ENCODE measurements at regions not wholly inside any gene's neighbourhood (a gene's known extent, or its start where the extent isn't known, plus 50 kb on each side); places are given as distances from the start of the nearest gene placed in this dataset.
"Not testable (repeated sequence)": the region's sequence is repeated elsewhere in the genome, so short reads cannot be mapped to it uniquely, and the experiment has no call there.

GRCh38 chr3:5757213-5757804 lies 569.8 kb downstream of the EDEM1 start:
- H3K36me3 Mint-ChIP-seq (ENCODE audit: low read depth) = no peaks in the 10 kb centered on the region
- DNase-seq = no peak
- H3K9me3 Mint-ChIP-seq = peaks cover 7% of the 10 kb centered on the region
- no peak overlapping the region for H3K4me3 Mint-ChIP-seq
- CTCF ChIA-PET = no interaction called here
- no peaks in the 10 kb centered on the region for H3K27me3 Mint-ChIP-seq
- no peaks in the 10 kb centered on the region for H3K4me1 Mint-ChIP-seq
- POLR2A ChIA-PET = no interaction called here
- H3K27ac Mint-ChIP-seq = no peak overlapping the region

- Mint-ChIP-seq H3K27me3 (no peaks in the 10 kb centered on the region), H3K36me3 (ENCODE audit: low read depth) (no peaks in the 10 kb centered on the region), H3K4me3 (no peak overlapping the region), H3K9me3 (peaks cover 3% of the 10 kb centered on the region), H3K4me1 (no peaks in the 10 kb centered on the region), H3K27ac (no peak overlapping the region)
- CTCF ChIA-PET = no interaction called here
- POLR2A ChIA-PET = no interaction called here
- DNase-seq = no peak
Measured at GRCh38 chr3:5758699-5759098, 571.2 kb downstream of the EDEM1 start.

- H3K27ac Mint-ChIP-seq = no peak overlapping the region
- H3K4me3 Mint-ChIP-seq = no peak overlapping the region
- H3K27me3 Mint-ChIP-seq = no peaks in the 10 kb centered on the region
- H3K9me3 Mint-ChIP-seq = peaks cover 3% of the 10 kb centered on the region
- ChIA-PET CTCF (no interaction called here), POLR2A (no interaction called here)
- no peaks in the 10 kb centered on the region for H3K4me1 Mint-ChIP-seq
- no peaks in the 10 kb centered on the region for H3K36me3 Mint-ChIP-seq (ENCODE audit: low read depth)
- no peak for DNase-seq
Measured at GRCh38 chr3:5762506-5762905, 575.0 kb downstream of the EDEM1 start.

- Mint-ChIP-seq H3K4me1 (no peaks in the 10 kb centered on the region), H3K36me3 (ENCODE audit: low read depth) (no peaks in the 10 kb centered on the region), H3K9me3 (no peaks in the 10 kb centered on the region), H3K27ac (no peak overlapping the region), H3K4me3 (no peak overlapping the region), H3K27me3 (no peaks in the 10 kb centered on the region)
- no peak for DNase-seq
- CTCF ChIA-PET = no interaction called here
- POLR2A ChIA-PET = no interaction called here
Measured at GRCh38 chr3:5766848-5767247, 579.3 kb downstream of the EDEM1 start.

- H3K9me3 Mint-ChIP-seq = no peaks in the 10 kb centered on the region
- no peak for DNase-seq
- H3K27me3 Mint-ChIP-seq = no peaks in the 10 kb centered on the region
- ChIA-PET POLR2A (no interaction called here), CTCF (no interaction called here)
- no peak overlapping the region for H3K4me3 Mint-ChIP-seq
- H3K36me3 Mint-ChIP-seq (ENCODE audit: low read depth) = no peaks in the 10 kb centered on the region
- no peaks in the 10 kb centered on the region for H3K4me1 Mint-ChIP-seq
- H3K27ac Mint-ChIP-seq = no peak overlapping the region
Measured at GRCh38 chr3:5767304-5767703, 579.8 kb downstream of the EDEM1 start.

DNA sequence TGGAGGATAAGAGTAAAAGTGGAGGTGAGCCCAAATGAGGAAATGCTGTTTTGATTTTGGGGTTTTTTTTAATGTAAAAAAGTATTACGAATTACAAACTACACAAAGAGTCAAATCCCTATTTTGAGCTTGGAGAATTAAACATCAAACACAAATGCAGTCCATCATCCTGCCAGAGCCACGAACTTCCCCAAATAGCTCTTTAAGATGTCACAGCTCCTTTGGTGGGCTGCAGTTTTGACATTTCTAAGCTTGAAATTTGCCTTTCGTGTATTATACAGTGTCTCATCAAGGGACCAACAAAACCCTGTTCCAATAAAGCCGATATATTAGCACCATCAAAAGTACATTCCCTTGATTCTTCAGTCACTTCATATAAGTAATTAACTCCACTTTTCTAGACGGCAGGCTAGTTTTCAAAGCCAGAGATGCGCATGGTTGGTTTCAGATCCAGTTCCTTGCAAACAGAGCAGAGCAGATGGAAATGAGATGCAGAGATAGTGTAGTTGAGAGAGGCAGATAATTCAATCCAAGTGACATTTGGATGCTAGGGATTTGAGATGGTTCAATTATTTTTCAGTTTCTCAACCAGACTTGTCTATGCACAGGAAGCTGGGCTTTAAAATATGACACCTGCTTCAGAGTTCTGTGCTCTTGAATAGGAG lies 580.9 kb downstream of the EDEM1 start:
- no peak for DNase-seq
- no peak overlapping the region for H3K4me3 Mint-ChIP-seq
- CTCF ChIA-PET = no interaction called here
- H3K27ac Mint-ChIP-seq = no peak overlapping the region
- no peaks in the 10 kb centered on the region for H3K4me1 Mint-ChIP-seq
- POLR2A ChIA-PET = no interaction called here
- no peaks in the 10 kb centered on the region for H3K9me3 Mint-ChIP-seq
- H3K36me3 Mint-ChIP-seq (ENCODE audit: low read depth) = no peaks in the 10 kb centered on the region
- no peaks in the 10 kb centered on the region for H3K27me3 Mint-ChIP-seq

GRCh38 chr3:5769825-5770224 lies 582.3 kb downstream of the EDEM1 start:
- POLR2A ChIA-PET = no interaction called here
- Mint-ChIP-seq H3K9me3 (no peaks in the 10 kb centered on the region), H3K4me1 (no peaks in the 10 kb centered on the region)

DNA sequence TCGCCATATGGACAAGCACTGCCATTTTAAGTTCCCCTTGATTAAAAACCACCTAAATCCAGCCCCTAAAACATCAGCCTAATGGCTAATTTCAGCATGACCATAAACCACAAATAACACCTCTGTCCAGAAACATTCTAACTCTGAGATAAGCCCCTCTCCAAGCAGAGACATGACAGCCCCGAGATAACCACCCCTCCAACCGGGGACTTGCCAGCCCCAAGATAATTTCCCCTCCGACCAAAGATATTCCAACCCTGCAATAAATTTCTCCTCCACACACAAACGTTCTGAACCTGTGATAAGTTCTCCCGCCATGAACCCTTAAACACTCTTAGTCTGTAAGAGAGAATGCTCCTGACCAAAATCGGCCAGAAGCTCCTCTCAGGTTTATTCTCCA lies 586.8 kb downstream of the EDEM1 start:
- H3K27me3 Mint-ChIP-seq = no peaks in the 10 kb centered on the region
- no peak for DNase-seq
- no peaks in the 10 kb centered on the region for H3K4me1 Mint-ChIP-seq
- no peaks in the 10 kb centered on the region for H3K36me3 Mint-ChIP-seq (ENCODE audit: low read depth)
- ChIA-PET POLR2A (no interaction called here), CTCF (no interaction called here)
- H3K27ac Mint-ChIP-seq = no peak overlapping the region
- no peaks in the 10 kb centered on the region for H3K9me3 Mint-ChIP-seq
- H3K4me3 Mint-ChIP-seq = no peak overlapping the region

More at GRCh38 chr3:5769825-5770224, 582.3 kb downstream of the EDEM1 start:
- CTCF ChIA-PET = no interaction called here
- Mint-ChIP-seq H3K27ac (no peak overlapping the region), H3K4me3 (no peak overlapping the region), H3K36me3 (ENCODE audit: low read depth) (no peaks in the 10 kb centered on the region), H3K27me3 (no peaks in the 10 kb centered on the region)
- DNase-seq = no peak

DNA sequence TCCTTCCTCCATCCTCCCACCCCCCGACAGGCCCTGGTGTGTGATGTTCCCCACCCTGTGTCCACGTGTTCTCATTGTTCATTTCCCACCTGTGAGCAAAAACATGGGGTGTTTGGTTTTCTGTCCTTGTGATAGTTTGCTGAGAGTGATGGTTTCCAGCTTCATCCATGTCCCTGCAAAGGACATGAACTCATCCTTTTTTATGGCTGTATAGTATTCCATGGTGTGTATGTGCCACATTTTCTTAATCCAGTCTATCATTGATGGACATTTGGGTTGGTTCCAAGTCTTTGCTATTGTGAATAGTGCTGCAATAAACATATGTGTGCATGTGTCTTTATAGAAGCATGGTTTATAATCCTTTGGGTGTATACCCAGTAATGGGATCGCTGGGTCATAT lies 587.6 kb downstream of the EDEM1 start:
- H3K9me3 Mint-ChIP-seq; DNase-seq; H3K27ac Mint-ChIP-seq; CTCF ChIA-PET; H3K27me3 Mint-ChIP-seq; H3K4me3 Mint-ChIP-seq; H3K36me3 Mint-ChIP-seq (ENCODE audit: low read depth); POLR2A ChIA-PET; H3K4me1 Mint-ChIP-seq: not testable (repeated sequence)

DNA sequence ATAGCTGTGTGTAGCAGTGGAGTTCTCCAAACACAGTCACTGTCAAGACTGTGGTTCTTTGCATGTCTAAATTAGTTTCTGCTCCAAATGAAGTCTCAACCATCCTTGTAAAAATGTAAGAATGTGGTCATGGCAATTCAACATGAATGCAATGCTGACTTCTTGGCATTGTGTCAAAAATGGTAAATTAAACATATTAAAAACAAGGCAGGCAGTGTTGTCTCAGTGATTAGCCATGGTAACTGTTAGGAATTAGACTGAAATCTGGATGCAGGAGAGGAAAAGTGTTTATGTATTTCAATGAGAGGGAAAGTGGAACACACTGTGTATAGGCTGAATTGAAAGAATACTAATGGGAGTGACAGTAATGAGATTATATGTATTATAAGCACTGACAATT lies 597.2 kb downstream of the EDEM1 start:
- Mint-ChIP-seq H3K36me3 (ENCODE audit: low read depth) (no peaks in the 10 kb centered on the region), H3K9me3 (peaks cover 3% of the 10 kb centered on the region), H3K4me1 (no peaks in the 10 kb centered on the region), H3K27me3 (no peaks in the 10 kb centered on the region), H3K4me3 (no peak overlapping the region), H3K27ac (no peak overlapping the region)
- CTCF ChIA-PET = no interaction called here
- POLR2A ChIA-PET = no interaction called here
- no peak for DNase-seq

GRCh38 chr3:5787861-5788488 lies 600.5 kb downstream of the EDEM1 start:
- H3K27me3 Mint-ChIP-seq = no peaks in the 10 kb centered on the region
- POLR2A ChIA-PET = no interaction called here
- H3K36me3 Mint-ChIP-seq (ENCODE audit: low read depth) = no peaks in the 10 kb centered on the region
- DNase-seq = no peak
- CTCF ChIA-PET = no interaction called here
- peaks cover 2% of the 10 kb centered on the region for H3K9me3 Mint-ChIP-seq
- no peaks in the 10 kb centered on the region for H3K4me1 Mint-ChIP-seq
- no peak overlapping the region for H3K27ac Mint-ChIP-seq
- H3K4me3 Mint-ChIP-seq = no peak overlapping the region

DNA sequence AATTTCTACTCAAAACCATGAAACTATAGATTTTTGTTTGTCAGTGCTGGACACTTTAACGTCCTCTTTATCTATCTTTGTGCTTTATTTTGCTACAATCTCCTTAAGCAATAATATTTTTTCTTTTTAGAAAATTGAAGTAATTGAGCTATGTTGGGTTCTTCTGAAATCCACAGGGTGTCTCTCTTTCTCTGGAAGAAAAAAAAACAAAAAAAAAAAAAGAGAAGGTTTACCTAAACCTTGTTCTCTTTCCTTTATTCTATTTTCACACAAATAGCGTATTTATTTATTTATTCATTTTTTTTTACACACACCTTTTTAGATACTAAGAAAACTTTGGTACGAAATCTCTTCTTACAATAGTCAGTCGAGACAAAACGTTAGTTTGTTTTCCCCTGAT lies 601.0 kb downstream of the EDEM1 start:
- Mint-ChIP-seq H3K4me1 (no peaks in the 10 kb centered on the region), H3K36me3 (ENCODE audit: low read depth) (no peaks in the 10 kb centered on the region), H3K27me3 (no peaks in the 10 kb centered on the region), H3K4me3 (no peak overlapping the region), H3K27ac (no peak overlapping the region), H3K9me3 (no peaks in the 10 kb centered on the region)
- ChIA-PET POLR2A (no interaction called here), CTCF (no interaction called here)
- DNase-seq = no peak

DNA sequence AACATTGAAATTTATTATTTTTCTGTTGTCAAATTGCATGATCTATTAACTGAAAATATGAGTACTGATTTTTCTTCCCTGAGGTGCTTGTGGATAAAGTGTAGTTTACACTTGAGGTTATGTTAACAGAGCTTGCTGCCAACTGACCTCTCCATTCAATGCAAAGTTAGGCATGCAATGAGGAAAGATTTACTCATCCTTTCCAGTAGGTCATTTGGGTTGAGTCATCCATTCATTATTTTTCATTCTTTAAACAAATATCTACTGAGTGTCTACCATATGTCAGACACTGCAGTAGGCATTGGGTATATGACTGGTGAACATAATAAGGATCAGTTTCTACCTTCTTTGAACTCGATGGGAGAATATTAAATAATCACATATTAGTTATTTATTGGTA lies 604.1 kb downstream of the EDEM1 start:
- no peak for DNase-seq
- ChIA-PET CTCF (no interaction called here), POLR2A (no interaction called here)
- Mint-ChIP-seq H3K27ac (no peak overlapping the region), H3K4me1 (no peaks in the 10 kb centered on the region), H3K9me3 (no peaks in the 10 kb centered on the region), H3K4me3 (no peak overlapping the region), H3K36me3 (ENCODE audit: low read depth) (no peaks in the 10 kb centered on the region), H3K27me3 (no peaks in the 10 kb centered on the region)

GRCh38 chr3:5796541-5796940 lies 609.0 kb downstream of the EDEM1 start:
- H3K4me1 Mint-ChIP-seq = no peaks in the 10 kb centered on the region
- ChIA-PET POLR2A (no interaction called here), CTCF (no interaction called here)
- H3K4me3 Mint-ChIP-seq = no peak overlapping the region
- no peaks in the 10 kb centered on the region for H3K27me3 Mint-ChIP-seq
- H3K27ac Mint-ChIP-seq = no peak overlapping the region
- no peaks in the 10 kb centered on the region for H3K36me3 Mint-ChIP-seq (ENCODE audit: low read depth)
- H3K9me3 Mint-ChIP-seq = no peaks in the 10 kb centered on the region
- no peak for DNase-seq
